Parathyroid adenoma (tissue), 2 donors: ENCODE measurements at regions not wholly inside any gene's neighbourhood (a gene's known extent, or its start where the extent isn't known, plus 50 kb on each side); places are given as distances from the start of the nearest gene placed in this dataset.

Experiments
- H2AFZ ChIP-seq: fragments of 300-600 bp; sonication (generic); one replicate; pipeline ENCODE4 v1.7.0; 2017; ENCODE audit warnings: antibody characterized with exemption, mild to moderate bottlenecking
- H3K27ac ChIP-seq: fragments of 300-600 bp; sonication (generic); one replicate; pipeline ENCODE4 v1.7.0; 2017
- H3K27me3 ChIP-seq: fragments of 300-600 bp; sonication (generic); one replicate; pipeline ENCODE4 v1.7.0; 2017; ENCODE audit warnings: low read length; ENCODE audit not compliant: control insufficient read depth, insufficient read depth
- H3K36me3 ChIP-seq: fragments of 300-600 bp; sonication (generic); one replicate; pipeline ENCODE4 v1.7.0; 2017; ENCODE audit warnings: low read length; ENCODE audit not compliant: control insufficient read depth, insufficient read depth
- H3K4me1 ChIP-seq: fragments of 300-600 bp; sonication (generic); one replicate; pipeline ENCODE4 v1.7.0; 2017; ENCODE audit warnings: control low read depth
- H3K4me2 ChIP-seq: fragments of 300-600 bp; sonication (generic); one replicate; pipeline ENCODE4 v1.7.0; 2017; ENCODE audit warnings: low read length
- H3K4me3 ChIP-seq: fragments of 300-600 bp; sonication (generic); one replicate; pipeline ENCODE4 v1.7.0; 2017; ENCODE audit warnings: low read depth, low read length
- H3K79me2 ChIP-seq: fragments of 300-600 bp; sonication (generic); one replicate; pipeline ENCODE4 v1.7.0; 2017; ENCODE audit warnings: control low read depth
- H3K9ac ChIP-seq: fragments of 300-600 bp; sonication (generic); one replicate; pipeline ENCODE4 v1.7.0; 2017; ENCODE audit warnings: mild to moderate bottlenecking
- H3K9me3 ChIP-seq: fragments of 300-600 bp; sonication (generic); one replicate; pipeline ENCODE4 v1.7.0; 2017; ENCODE audit warnings: low read length; ENCODE audit not compliant: control insufficient read depth
- TF ChIP-seq, protein P1 (sequence below): fragments of 300-600 bp; sonication (generic); IDR thresholded peaks from one replicate; pipeline ENCODE4 v1.7.0; 2017; ENCODE audit warnings: antibody characterized with exemption, mild to moderate bottlenecking
- donor health status: primary hyperparathyroidism.

DNA sequence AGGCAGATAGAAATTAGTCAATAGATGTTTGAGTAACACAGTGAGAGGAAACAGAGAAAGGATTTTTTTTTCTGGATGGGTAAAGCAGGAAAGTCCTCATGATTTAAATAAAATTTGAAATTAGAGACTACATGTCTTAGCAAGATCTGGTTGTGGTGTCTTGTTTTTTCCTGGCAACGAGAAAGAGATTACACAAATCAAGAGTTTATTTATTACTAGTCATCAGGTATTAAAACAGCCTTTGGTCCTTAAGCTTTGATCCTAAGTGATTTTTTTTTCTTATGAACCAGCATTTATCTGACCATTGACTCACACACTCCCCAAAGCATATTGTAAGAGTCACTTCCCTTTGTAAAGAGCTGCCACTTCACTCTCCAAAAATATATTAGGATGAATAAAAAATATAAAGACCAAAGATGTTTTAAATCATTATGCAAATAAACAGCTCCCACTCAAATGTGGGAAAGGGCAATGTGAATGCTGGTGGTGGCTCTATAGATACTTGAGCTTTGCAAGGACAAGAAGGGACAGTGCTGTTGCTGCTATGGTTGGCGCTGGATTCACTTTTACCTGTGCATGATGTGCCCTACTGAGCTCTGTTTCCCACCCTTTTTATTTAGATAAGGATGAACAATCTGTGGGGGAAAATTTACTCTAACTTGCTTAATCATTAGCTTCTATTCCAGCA is 1726.5 kb downstream of the MAT2B start:
- Histone ChIP-seq H3K9ac (no peak overlapping the region), H3K9me3 (no peaks in the 10 kb centered on the region), H3K27ac (no peak overlapping the region), H3K27me3 (no peaks in the 10 kb centered on the region), H3K4me3 (no peak overlapping the region), H3K36me3 (no peaks in the 10 kb centered on the region), H3K79me2 (no peaks in the 10 kb centered on the region), H2AFZ (no peak overlapping the region), H3K4me2 (no peak overlapping the region), H3K4me1 (no peaks in the 10 kb centered on the region)
- TF ChIP-seq, protein P1, sequence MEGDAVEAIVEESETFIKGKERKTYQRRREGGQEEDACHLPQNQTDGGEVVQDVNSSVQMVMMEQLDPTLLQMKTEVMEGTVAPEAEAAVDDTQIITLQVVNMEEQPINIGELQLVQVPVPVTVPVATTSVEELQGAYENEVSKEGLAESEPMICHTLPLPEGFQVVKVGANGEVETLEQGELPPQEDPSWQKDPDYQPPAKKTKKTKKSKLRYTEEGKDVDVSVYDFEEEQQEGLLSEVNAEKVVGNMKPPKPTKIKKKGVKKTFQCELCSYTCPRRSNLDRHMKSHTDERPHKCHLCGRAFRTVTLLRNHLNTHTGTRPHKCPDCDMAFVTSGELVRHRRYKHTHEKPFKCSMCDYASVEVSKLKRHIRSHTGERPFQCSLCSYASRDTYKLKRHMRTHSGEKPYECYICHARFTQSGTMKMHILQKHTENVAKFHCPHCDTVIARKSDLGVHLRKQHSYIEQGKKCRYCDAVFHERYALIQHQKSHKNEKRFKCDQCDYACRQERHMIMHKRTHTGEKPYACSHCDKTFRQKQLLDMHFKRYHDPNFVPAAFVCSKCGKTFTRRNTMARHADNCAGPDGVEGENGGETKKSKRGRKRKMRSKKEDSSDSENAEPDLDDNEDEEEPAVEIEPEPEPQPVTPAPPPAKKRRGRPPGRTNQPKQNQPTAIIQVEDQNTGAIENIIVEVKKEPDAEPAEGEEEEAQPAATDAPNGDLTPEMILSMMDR = no peak

- H3K9ac ChIP-seq = no peak overlapping the region
- H3K36me3 ChIP-seq = no peaks in the 10 kb centered on the region
- H2AFZ ChIP-seq = no peak overlapping the region
- no peaks in the 10 kb centered on the region for H3K79me2 ChIP-seq
- H3K4me2 ChIP-seq = no peak overlapping the region
- H3K27ac ChIP-seq = no peak overlapping the region
- H3K4me3 ChIP-seq = no peak overlapping the region
- TF ChIP-seq, protein P1 = no peak
- no peaks in the 10 kb centered on the region for H3K27me3 ChIP-seq
- H3K9me3 ChIP-seq = no peaks in the 10 kb centered on the region
- no peaks in the 10 kb centered on the region for H3K4me1 ChIP-seq
These were observed 1727.2 kb downstream of the MAT2B start for GRCh38 chr5:165232509-165233028.

DNA sequence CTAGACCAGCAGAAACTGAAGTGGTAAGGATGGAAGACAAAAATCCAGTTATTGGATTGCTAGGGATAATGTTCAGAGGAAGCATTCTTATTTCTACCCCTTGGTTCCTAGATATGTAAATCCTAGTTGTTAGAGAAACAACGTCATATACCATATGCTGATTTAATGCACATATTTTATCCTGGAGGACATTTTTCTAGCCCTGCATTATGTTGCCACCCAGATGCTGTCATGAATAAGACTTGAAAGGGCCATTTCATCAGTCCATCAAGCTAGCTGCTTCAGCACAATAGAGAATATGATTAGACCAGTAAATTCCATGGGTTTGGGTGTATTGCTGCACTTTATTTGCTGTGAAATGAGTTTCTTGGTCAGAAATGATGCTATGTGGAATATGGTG is 1736.4 kb downstream of the MAT2B start:
- TF ChIP-seq, protein P1 = no peak
- no peak overlapping the region for H3K4me2 ChIP-seq
- H3K36me3 ChIP-seq = no peaks in the 10 kb centered on the region
- no peak overlapping the region for H3K27ac ChIP-seq
- H3K9ac ChIP-seq = no peak overlapping the region
- H3K4me3 ChIP-seq = no peak overlapping the region
- H3K9me3 ChIP-seq = no peaks in the 10 kb centered on the region
- no peaks in the 10 kb centered on the region for H3K27me3 ChIP-seq
- H3K4me1 ChIP-seq = no peaks in the 10 kb centered on the region
- H3K79me2 ChIP-seq = no peaks in the 10 kb centered on the region
- H2AFZ ChIP-seq = no peak overlapping the region

- H3K36me3 ChIP-seq = no peaks in the 10 kb centered on the region
- H3K79me2 ChIP-seq = no peaks in the 10 kb centered on the region
- H2AFZ ChIP-seq = no peak overlapping the region
- no peak overlapping the region for H3K27ac ChIP-seq
- H3K4me3 ChIP-seq = no peak overlapping the region
- no peaks in the 10 kb centered on the region for H3K4me1 ChIP-seq
- no peak overlapping the region for H3K9ac ChIP-seq
- H3K27me3 ChIP-seq = no peaks in the 10 kb centered on the region
- H3K4me2 ChIP-seq = no peak overlapping the region
- TF ChIP-seq, protein P1 = no peak
- no peaks in the 10 kb centered on the region for H3K9me3 ChIP-seq
These were observed 1737.2 kb downstream of the MAT2B start for GRCh38 chr5:165242646-165243045.

DNA sequence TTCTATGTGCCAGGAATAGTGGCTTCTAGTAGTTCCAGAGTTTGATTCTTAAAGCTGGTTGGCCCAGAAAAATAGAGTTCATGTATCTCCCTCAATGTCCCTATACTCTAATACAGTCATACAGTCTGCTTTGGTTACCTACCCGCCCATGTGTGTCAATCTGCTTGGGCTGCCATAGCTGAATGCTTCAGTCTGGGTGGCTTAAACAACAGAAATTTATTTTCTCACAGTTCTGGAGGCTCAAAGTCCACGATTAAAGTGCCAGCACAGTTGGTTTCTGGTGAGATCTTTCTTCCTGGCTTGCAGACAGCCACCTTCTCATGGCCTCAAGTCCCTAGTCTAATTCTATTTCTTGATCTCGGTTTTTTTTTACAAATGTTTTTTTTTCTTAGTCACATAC is 1739.0 kb downstream of the MAT2B start:
- no peaks in the 10 kb centered on the region for H3K36me3 ChIP-seq
- TF ChIP-seq, protein P1 = no peak
- H3K9ac ChIP-seq = no peak overlapping the region
- no peak overlapping the region for H2AFZ ChIP-seq
- H3K4me3 ChIP-seq = no peak overlapping the region
- no peaks in the 10 kb centered on the region for H3K9me3 ChIP-seq
- H3K4me2 ChIP-seq = no peak overlapping the region
- H3K79me2 ChIP-seq = no peaks in the 10 kb centered on the region
- no peak overlapping the region for H3K27ac ChIP-seq
- no peaks in the 10 kb centered on the region for H3K27me3 ChIP-seq
- no peaks in the 10 kb centered on the region for H3K4me1 ChIP-seq
